ENCODE measurements at regions not wholly inside any gene's neighbourhood (a gene's known extent, or its start where the extent isn't known, plus 50 kb on each side); places are given as distances from the start of the nearest gene placed in this dataset.
"Not testable (repeated sequence)": the region's sequence is repeated elsewhere in the genome, so short reads cannot be mapped to it uniquely, and the experiment has no call there.

GRCh38 chr5:106401561-106401960 is 1269.2 kb downstream of the EFNA5 start:
- Mint-ChIP-seq H3K36me3 (ENCODE audit: low read depth, unreplicated experiment) (no peaks in the 10 kb centered on the region), H3K27ac (ENCODE audit: unreplicated experiment) (no peak overlapping the region), H3K9me3 (ENCODE audit: unreplicated experiment) (no peaks in the 10 kb centered on the region), H3K4me3 (ENCODE audit: unreplicated experiment) (no peak overlapping the region), H3K4me1 (ENCODE audit: unreplicated experiment) (no peaks in the 10 kb centered on the region), H3K27me3 (ENCODE audit: unreplicated experiment) (no peaks in the 10 kb centered on the region)
- TF ChIP-seq CTCF (IDR thresholded peaks at IDR 0.05; ENCODE audit: unreplicated experiment): no peak
- no peak for DNase-seq (ENCODE audit: low spot score)

GRCh38 chr5:106399391-106399790 is 1271.3 kb downstream of the EFNA5 start:
- Mint-ChIP-seq H3K36me3 (ENCODE audit: low read depth, unreplicated experiment) (no peaks in the 10 kb centered on the region), H3K27me3 (ENCODE audit: unreplicated experiment) (no peaks in the 10 kb centered on the region), H3K4me1 (ENCODE audit: unreplicated experiment) (no peaks in the 10 kb centered on the region), H3K27ac (ENCODE audit: unreplicated experiment) (no peak overlapping the region), H3K9me3 (ENCODE audit: unreplicated experiment) (no peaks in the 10 kb centered on the region), H3K4me3 (ENCODE audit: unreplicated experiment) (no peak overlapping the region)
- no peak for TF ChIP-seq CTCF (IDR thresholded peaks at IDR 0.05; ENCODE audit: unreplicated experiment)
- no peak for DNase-seq (ENCODE audit: low spot score)

- H3K4me1 Mint-ChIP-seq (ENCODE audit: unreplicated experiment): no peaks in the 10 kb centered on the region
Measured at GRCh38 chr5:106397700-106398099, 1273.0 kb downstream of the EFNA5 start.

GRCh38 chr5:106393276-106393675 is 1277.5 kb downstream of the EFNA5 start:
- Mint-ChIP-seq H3K27me3 (ENCODE audit: unreplicated experiment) (no peaks in the 10 kb centered on the region), H3K36me3 (ENCODE audit: low read depth, unreplicated experiment) (no peaks in the 10 kb centered on the region), H3K4me1 (ENCODE audit: unreplicated experiment) (no peaks in the 10 kb centered on the region), H3K9me3 (ENCODE audit: unreplicated experiment) (no peaks in the 10 kb centered on the region), H3K4me3 (ENCODE audit: unreplicated experiment) (no peak overlapping the region), H3K27ac (ENCODE audit: unreplicated experiment) (no peak overlapping the region)
- no peak for TF ChIP-seq CTCF (IDR thresholded peaks at IDR 0.05; ENCODE audit: unreplicated experiment)
- no peak for DNase-seq (ENCODE audit: low spot score)

More at GRCh38 chr5:106397700-106398099, 1273.0 kb downstream of the EFNA5 start:
- no peaks in the 10 kb centered on the region for H3K36me3 Mint-ChIP-seq (ENCODE audit: low read depth, unreplicated experiment)
- no peak overlapping the region for H3K27ac Mint-ChIP-seq (ENCODE audit: unreplicated experiment)
- no peaks in the 10 kb centered on the region for H3K9me3 Mint-ChIP-seq (ENCODE audit: unreplicated experiment)
- no peak for TF ChIP-seq CTCF (IDR thresholded peaks at IDR 0.05; ENCODE audit: unreplicated experiment)
- no peak for DNase-seq (ENCODE audit: low spot score)
- no peak overlapping the region for H3K4me3 Mint-ChIP-seq (ENCODE audit: unreplicated experiment)
- H3K27me3 Mint-ChIP-seq (ENCODE audit: unreplicated experiment): no peaks in the 10 kb centered on the region

- Mint-ChIP-seq H3K36me3 (ENCODE audit: low read depth, unreplicated experiment) (no peaks in the 10 kb centered on the region), H3K4me3 (ENCODE audit: unreplicated experiment) (no peak overlapping the region), H3K9me3 (ENCODE audit: unreplicated experiment) (no peaks in the 10 kb centered on the region), H3K27ac (ENCODE audit: unreplicated experiment) (no peak overlapping the region), H3K4me1 (ENCODE audit: unreplicated experiment) (no peaks in the 10 kb centered on the region), H3K27me3 (ENCODE audit: unreplicated experiment) (no peaks in the 10 kb centered on the region)
- no peak for DNase-seq (ENCODE audit: low spot score)
- no peak for TF ChIP-seq CTCF (IDR thresholded peaks at IDR 0.05; ENCODE audit: unreplicated experiment)
Measured at GRCh38 chr5:106392766-106393165, 1278.0 kb downstream of the EFNA5 start.

- not testable (repeated sequence) for H3K9me3 Mint-ChIP-seq (ENCODE audit: unreplicated experiment); H3K4me1 Mint-ChIP-seq (ENCODE audit: unreplicated experiment); H3K36me3 Mint-ChIP-seq (ENCODE audit: low read depth, unreplicated experiment); H3K4me3 Mint-ChIP-seq (ENCODE audit: unreplicated experiment); H3K27ac Mint-ChIP-seq (ENCODE audit: unreplicated experiment); H3K27me3 Mint-ChIP-seq (ENCODE audit: unreplicated experiment); DNase-seq (ENCODE audit: low spot score)
Measured at GRCh38 chr5:106387767-106388166, 1283.0 kb downstream of the EFNA5 start.

Data from endothelial cell (in vitro differentiated cells).